GM18517 (cell line): ENCODE measurements at regions not wholly inside any gene's neighbourhood (a gene's known extent, or its start where the extent isn't known, plus 50 kb on each side); places are given as distances from the start of the nearest gene placed in this dataset.
"Not testable (repeated sequence)": the region's sequence is repeated elsewhere in the genome, so short reads cannot be mapped to it uniquely, and the experiment has no call there.

ENCODE experiments used
- ATAC-seq: cut with Tn5 transposase; IDR thresholded peaks from one replicate; pipeline ENCODE4 v1.9.1; 2021; ENCODE audit warnings: mild to moderate bottlenecking, moderate library complexity; ENCODE audit not compliant: unreplicated experiment

GRCh38 chr4:67412153-67412712 lies 133.1 kb downstream of the CENPC start:
- not testable (repeated sequence) for ATAC-seq

- no peak for ATAC-seq
Observed at GRCh38 chr4:67403342-67403741, 142.0 kb downstream of the CENPC start.

DNA sequence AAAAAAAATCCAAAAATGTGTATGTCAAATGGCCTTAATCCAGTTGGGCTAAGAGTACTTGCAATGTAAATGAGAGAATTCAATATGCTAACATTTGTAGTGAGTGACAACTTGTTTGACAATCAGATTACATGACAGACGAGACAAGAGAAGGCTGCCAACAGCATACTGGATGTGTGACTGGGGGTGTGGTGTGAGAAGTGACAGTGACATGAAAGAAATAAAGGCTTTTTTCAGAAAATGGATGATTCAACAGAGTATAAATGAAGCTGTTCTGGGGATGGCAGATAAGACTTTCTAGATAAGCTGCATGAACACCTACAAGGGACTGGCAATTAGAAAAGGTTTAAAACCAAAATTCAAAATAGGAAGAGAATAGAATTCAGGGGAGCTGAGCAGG lies 143.4 kb downstream of the CENPC start:
- no peak for ATAC-seq

DNA sequence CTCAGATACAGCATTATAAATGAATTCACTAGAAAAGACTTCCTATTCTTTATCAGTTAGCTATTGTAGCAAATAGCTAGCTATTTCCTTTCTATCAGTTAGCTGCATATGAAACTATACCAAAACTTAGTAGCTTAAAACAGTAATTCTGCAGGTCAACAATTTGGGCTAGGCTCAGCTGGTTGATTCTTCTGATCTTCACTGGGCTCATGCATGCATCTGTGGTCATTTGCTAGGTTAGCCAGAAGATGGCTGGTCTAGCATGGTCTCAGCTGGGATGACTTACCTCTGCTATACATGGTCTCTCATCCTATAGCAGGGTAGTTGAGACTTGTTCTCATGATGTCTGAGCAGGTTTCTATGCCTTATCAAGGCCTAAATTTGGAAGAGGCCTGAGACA lies 147.4 kb downstream of the CENPC start:
- no peak for ATAC-seq

DNA sequence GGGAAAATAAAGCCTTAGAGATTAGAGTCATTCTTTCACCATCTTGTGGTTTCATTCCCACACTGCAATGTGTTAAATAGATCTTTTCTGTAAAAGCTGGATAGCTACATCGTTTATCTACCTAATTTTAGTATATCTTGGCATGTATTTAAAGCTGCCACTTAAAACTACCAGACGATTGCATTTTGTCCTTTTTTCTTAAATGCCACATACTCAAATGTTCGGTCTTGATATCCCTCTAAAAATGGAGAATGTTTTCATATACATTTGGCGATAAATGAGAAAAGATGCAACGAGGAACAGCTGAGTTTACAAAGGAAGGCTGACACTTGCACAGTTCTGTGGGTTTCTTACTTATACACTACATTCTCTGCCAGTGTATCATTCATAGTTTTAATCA lies 148.3 kb downstream of the CENPC start:
- ATAC-seq = no peak

GRCh38 chr4:67396008-67396407 lies 149.3 kb downstream of the CENPC start:
- no peak for ATAC-seq

- no peak for ATAC-seq
Observed at GRCh38 chr4:67394879-67395278, 150.4 kb downstream of the CENPC start.

DNA sequence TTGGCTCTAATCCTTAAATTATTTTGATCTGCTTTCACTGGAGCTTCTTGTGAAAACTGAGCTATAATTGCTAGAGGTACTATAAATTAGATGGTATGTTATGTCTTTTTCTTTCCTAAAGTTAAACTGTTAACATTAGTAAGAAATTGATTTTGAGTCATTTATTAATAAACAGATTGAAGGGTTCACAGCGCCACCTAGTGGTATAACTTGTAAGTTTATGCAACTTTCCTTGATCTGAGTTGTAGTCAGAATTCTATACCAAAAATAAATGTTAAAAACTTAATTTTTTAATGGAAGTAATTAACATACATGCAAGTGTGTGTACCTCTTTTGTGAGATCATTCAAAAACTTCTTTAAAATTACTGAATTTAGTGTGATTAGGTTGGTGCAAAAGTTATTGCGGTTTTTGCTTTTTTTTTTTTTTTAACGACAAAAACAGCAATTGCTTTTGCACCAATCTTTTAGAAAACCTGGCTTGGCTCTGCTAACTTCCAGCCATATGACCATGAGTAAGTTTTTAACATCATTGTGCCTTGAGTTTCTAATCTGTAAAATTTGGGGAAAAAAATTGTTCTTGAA lies 151.5 kb downstream of the CENPC start:
- no peak for ATAC-seq

DNA sequence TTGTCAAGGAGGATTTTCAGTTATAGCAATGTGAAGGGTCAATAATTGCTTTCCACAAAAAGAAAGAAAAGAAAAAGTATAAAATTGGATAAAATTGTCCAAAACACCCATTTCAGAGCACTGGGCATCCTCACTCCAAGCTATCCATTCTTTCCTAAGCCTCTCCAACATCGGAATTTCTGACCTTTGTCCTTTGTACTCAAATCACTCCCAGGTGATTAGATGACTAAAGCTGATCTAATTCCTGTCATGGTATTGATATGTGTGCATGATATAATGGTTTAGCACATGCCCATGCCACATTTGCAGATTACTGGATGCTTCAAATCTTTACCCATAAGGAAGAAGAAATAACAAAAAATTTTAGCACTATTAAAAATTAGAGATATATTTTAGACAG lies 152.3 kb downstream of the CENPC start:
- ATAC-seq = no peak

- ATAC-seq = not testable (repeated sequence)
Observed at GRCh38 chr4:67381406-67381804, 163.9 kb downstream of the CENPC start.

- not testable (repeated sequence) for ATAC-seq
Observed at GRCh38 chr4:67380702-67381405, 164.4 kb downstream of the CENPC start.

DNA sequence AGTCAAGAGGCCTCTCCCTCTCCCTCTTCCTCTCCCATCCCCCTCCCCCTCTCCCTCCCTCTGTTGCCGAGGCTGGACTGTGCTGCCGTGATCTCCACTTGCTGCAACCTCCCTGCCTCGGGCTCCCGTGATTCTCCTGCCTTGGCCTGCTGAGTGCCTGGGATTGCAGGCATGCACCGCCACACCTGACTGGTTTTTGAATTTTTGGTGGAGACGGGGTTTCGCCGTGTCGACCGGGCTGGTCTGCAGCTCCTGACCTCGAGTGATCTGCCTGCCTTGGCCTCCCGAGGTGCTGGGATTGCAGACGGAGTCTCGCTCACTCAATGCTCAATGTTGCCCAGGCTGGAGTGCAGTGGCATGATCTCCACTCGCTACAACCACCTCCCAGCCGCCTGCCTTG lies 165.1 kb downstream of the CENPC start:
- ATAC-seq = no peak

DNA sequence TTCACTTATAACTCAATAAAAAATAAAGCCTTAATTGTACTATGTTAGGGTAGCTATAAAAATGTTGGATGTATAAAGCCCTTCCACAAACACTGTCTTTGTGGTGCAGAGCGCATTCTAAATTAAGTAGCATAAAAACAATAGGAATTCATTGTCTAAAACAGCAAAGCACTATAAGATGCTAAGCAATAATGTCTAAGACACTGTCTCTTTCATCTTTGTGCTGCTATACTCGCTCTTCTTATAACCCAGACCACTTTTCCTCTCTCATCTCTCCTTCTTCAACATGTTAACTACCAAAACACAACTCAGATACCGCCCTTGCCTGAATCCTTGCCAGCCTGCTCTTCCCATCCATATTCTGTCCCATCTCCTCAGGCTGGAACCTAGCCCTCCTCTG lies 170.0 kb downstream of the CENPC start:
- ATAC-seq = no peak

- no peak for ATAC-seq
Observed at GRCh38 chr4:67371615-67372014, 173.7 kb downstream of the CENPC start.

DNA sequence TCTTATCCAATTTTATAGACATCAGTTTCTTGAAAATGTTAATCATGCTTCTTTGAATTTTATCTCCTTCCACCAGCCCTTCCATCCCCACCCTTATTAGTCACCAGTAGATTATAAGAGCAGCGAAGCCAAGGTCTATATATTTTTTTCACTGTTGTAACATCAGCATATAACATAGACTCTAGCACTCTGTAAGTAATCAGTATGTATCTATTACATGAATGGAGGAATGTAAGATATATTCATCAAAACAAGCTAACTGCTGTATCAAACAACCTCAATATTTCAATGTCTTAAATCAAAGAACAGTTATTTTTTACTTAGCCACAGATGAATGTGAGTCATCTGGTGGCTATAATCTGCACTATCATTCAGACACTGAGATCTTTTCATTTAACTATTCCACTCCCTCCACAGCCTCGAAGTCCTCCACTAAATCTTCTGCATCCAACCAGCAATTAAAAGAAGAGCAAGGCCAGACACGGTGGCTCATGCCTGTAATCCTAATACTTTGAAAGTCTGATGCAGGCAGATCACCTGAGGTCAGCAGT lies 178.9 kb downstream of the CENPC start:
- ATAC-seq = no peak

DNA sequence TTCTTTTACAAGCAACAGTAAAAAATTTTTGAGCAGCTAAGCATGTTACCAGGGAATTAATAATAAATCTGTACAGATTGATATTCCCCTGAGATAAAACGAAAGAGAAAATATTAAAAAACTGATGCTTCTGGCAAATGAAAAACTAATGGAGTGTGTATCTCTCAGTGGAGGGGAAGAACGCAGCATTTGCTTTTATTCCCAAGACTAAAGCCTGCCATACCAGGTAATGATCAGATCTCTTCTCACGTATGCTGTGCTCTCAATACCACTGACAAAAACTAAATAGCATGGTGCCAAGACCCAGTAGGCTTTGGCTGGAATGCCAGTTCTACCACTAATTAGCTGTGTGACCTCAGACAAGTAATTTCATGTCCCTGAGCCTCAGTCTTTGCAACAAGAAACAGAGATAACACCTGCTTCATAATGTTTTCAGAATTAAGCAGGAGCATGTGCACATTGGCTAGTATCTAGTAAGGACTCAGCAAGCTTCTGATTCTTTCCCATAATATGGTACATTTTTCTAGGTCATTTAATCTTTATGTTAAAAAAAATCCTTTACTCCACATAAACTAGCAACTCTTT lies 179.6 kb downstream of the CENPC start:
- ATAC-seq = no peak

DNA sequence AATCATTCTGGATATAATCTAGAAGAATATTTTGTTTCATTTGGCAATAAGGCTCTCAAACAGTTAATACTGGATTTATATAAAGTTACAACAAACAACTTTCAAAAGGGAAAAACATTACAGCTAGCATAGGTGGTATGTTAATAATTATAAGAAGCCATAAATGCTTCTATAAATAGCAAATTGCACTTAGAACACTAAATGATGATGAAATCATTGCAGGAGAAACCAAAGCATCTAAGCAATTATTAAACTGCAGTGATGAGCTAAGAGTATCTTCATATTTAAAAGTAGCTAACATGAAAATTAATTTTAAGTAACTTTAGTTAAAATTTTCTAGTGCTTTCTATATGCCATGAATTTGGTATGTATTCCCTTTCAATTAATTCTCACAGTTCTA lies 189.5 kb downstream of the CENPC start:
- no peak for ATAC-seq

DNA sequence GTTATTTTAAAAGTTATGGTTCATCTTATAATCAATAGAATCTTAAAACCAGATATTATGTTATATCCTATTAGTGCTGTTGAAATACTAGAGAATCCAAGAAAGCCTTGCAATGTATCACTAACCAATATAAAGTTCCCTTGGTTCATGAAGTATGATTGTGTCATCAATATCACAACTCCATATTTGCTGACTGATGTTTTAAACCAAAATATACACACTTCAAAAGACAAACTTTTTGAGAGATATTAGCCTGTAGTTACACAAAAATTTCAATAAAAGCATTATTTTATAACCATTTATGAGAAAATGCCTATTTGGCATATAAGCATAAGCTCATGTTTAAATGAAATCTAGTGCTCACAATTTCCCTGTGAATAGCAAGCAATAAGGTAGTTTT lies 198.6 kb downstream of the CENPC start:
- no peak for ATAC-seq

GRCh38 chr4:67344594-67345380 lies 200.5 kb downstream of the CENPC start:
- no peak for ATAC-seq

- ATAC-seq = no peak
Observed at GRCh38 chr4:67343199-67343598, 202.1 kb downstream of the CENPC start.

DNA sequence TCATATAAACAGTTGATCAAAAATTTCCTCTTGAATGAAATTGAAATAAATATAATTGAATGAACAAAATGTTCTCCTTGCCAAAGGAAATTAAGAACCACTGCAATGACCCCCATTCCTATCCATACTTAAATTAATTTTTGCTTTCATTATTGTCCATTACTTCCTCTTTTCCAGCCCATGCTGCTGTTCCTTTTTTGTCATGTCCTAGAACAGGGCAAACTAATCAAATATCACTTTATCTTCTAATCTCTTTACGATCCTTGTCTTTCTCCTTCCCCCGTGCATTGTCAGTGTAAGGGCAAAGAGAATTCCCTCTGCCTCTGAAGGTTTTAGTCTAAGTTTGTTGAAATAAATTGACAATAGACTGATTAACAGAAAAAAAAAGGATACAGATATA lies 203.0 kb downstream of the CENPC start:
- no peak for ATAC-seq
